ENCODE measurements at regions not wholly inside any gene's neighbourhood (a gene's known extent, or its start where the extent isn't known, plus 50 kb on each side); places are given as distances from the start of the nearest gene placed in this dataset.
A peak's percentile ranks its signal among the peaks of the same experiment; 100 is the strongest.

DNA sequence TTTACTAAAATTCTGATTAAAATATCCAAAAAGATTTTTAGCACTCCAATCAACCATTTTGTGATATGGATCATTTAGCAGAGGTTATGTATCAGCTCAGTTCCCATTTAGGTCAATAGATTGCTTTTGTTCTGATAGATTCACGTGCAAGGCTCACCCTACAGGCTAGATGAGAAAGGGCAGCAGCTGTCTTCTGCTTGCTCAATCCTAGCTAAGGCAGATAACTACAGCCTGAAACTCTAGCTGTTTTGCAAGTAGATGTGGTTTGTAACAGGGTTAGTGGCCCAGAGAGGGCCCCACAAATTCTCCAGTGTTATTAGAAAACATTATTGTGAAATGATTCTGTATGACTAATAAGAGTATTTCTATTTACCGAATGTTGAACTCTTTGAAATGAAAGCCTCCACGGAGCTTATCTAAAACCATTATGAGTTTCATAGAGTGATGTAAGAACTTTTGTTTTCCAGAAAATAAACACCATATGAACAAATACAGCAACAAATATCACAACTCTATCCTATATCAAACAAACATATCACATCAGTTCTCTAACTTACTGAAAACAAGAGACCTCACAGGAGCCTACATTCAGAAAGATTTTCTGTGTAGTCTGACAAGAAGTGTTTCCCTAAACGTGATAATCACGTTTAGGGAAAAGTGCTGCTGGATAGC, 841.9 kb upstream of the ACO1 start:
- no peak overlapping the region for H4K5ac ChIP-seq (ENCODE audit: insufficient read length, low read depth, low read length)
- H3K4me2 ChIP-seq (ENCODE audit: insufficient read depth, insufficient read length, low read length): no peak overlapping the region
- Mint-ChIP-seq H3K36me3 (ENCODE audit: insufficient read depth in 1 of 3, low read depth in 3 of 3) (peaks cover 0 to 6% (median 0%) of the 10 kb centered on the region in 3 experiments; a peak in 2 of 7 replicates), H3K27me3 (ENCODE audit: low read depth) (no peaks in the 10 kb centered on the region), H3K9me3 (peaks cover 0 to 4% of the 10 kb centered on the region in 2 experiments; a peak in 2 of 5 replicates), H3K4me3 (no peak overlapping the region), H3K4me1 (peaks cover 24 to 25% of the 10 kb centered on the region in 2 experiments), H3K27ac (no peak overlapping the region)
- no peak overlapping the region for H2BK15ac ChIP-seq (ENCODE audit: low read depth, low read length)
- H3K18ac ChIP-seq (ENCODE audit: insufficient read length, low read depth, low read length): no peak overlapping the region
- TF ChIP-seq, protein P1, sequence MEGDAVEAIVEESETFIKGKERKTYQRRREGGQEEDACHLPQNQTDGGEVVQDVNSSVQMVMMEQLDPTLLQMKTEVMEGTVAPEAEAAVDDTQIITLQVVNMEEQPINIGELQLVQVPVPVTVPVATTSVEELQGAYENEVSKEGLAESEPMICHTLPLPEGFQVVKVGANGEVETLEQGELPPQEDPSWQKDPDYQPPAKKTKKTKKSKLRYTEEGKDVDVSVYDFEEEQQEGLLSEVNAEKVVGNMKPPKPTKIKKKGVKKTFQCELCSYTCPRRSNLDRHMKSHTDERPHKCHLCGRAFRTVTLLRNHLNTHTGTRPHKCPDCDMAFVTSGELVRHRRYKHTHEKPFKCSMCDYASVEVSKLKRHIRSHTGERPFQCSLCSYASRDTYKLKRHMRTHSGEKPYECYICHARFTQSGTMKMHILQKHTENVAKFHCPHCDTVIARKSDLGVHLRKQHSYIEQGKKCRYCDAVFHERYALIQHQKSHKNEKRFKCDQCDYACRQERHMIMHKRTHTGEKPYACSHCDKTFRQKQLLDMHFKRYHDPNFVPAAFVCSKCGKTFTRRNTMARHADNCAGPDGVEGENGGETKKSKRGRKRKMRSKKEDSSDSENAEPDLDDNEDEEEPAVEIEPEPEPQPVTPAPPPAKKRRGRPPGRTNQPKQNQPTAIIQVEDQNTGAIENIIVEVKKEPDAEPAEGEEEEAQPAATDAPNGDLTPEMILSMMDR (conservative IDR thresholded peaks at IDR 0.05): peak; percentile 62
- no peaks in the 10 kb centered on the region for H3K9me3 ChIP-seq (ENCODE audit: control insufficient read depth, low read depth, low read length)
- H2AFZ ChIP-seq (ENCODE audit: low read length): no peak overlapping the region
- no peak overlapping the region for H3K56ac ChIP-seq (ENCODE audit: insufficient read length, low read depth, low read length)
- no peak overlapping the region for H4K8ac ChIP-seq (replicated peaks; ENCODE audit: insufficient read length, low read depth, low read length)
- H2BK120ac ChIP-seq (ENCODE audit: low read depth, low read length, poor library complexity, severe bottlenecking): no peak overlapping the region
- DNase-seq: peak; percentile 52
- H3K4ac ChIP-seq (ENCODE audit: low read depth, low read length): no peak overlapping the region
- no peaks in the 10 kb centered on the region for H3K23me2 ChIP-seq (ENCODE audit: insufficient read length, low read depth, low read length, poor library complexity, severe bottlenecking)
- H3K27me3 ChIP-seq (ENCODE audit: insufficient read depth, low read length): no peaks in the 10 kb centered on the region
- H3T11ph ChIP-seq (ENCODE audit: low read length): no peak overlapping the region
- H2BK20ac ChIP-seq (ENCODE audit: low read depth, low read length, poor library complexity, severe bottlenecking): no peak overlapping the region
- H2BK5ac ChIP-seq (ENCODE audit: insufficient read length, low read length): no peak overlapping the region
- H3K9ac ChIP-seq (ENCODE audit: extremely low read depth, insufficient read length, low read length): no peak overlapping the region
- no CpG with 5 or more reads among the region's 5 CpGs for WGBS (ENCODE audit: extremely low coverage, insufficient read length, low lambda C conversion rate)
- no peaks in the 10 kb centered on the region for H3K4me1 ChIP-seq (ENCODE audit: insufficient read depth, low read length)
- no peak overlapping the region for H3K14ac ChIP-seq (ENCODE audit: insufficient read depth, low read length)
- no peaks in the 10 kb centered on the region for H3K79me1 ChIP-seq (ENCODE audit: insufficient read depth, low read depth, low read length, poor library complexity, severe bottlenecking)
- no peak overlapping the region for H4K91ac ChIP-seq (ENCODE audit: insufficient read length, low read depth, low read length)
- H2BK12ac ChIP-seq (ENCODE audit: insufficient read length, low read depth, low read length): no peak overlapping the region
- no peaks in the 10 kb centered on the region for H4K20me1 ChIP-seq (ENCODE audit: control insufficient read depth, insufficient read depth, insufficient read length)
- H3K23ac ChIP-seq (ENCODE audit: insufficient read length, low read depth, low read length): no peak overlapping the region
- no peak overlapping the region for H3K27ac ChIP-seq (ENCODE audit: insufficient read length, low read depth, low read length)
- no peak overlapping the region for H2AK5ac ChIP-seq (ENCODE audit: insufficient read length, low read length)
- no peaks in the 10 kb centered on the region for H3K79me2 ChIP-seq (ENCODE audit: insufficient read depth, low read length)

Measured in H9 (cell line).